ENCODE measurements at regions not wholly inside any gene's neighbourhood (a gene's known extent, or its start where the extent isn't known, plus 50 kb on each side); places are given as distances from the start of the nearest gene placed in this dataset.

DNA sequence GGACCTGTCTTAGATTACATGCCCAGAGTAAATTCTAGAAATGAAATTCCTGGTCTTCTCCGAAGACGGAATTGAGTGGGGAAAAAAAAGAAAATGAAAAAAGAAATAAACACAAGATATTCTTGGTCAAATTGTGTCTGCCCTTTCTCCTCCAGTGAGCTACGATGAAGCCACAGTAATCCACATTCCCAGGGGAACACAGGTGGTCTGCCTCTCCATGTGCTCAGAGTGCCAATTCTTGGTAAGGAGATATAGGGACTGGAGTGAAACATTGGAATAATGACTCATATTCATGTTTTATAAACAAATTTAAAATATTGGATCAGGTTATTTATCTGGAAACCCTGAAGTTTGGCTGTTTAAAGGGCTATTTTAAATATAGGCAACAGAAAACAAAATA lies 54.2 kb upstream of the MGST2 start:
- TF ChIP-seq NFIC (IDR thresholded peaks at IDR 0.05) (no peak), ZBTB7A (IDR thresholded peaks at IDR 0.05; ENCODE audit: low read depth) (no peak), EGR1 (IDR thresholded peaks at IDR 0.05) (no peak), USF1 (IDR thresholded peaks at IDR 0.05) (no peak), CREB1 (IDR thresholded peaks at IDR 0.05; ENCODE audit: low read depth) (no peak), RAD21 (IDR thresholded peaks at IDR 0.05; ENCODE audit: low read depth) (no peak), TCF12 (IDR thresholded peaks at IDR 0.05; ENCODE audit: low read depth) (no peak), FOXM1 (IDR thresholded peaks at IDR 0.05; ENCODE audit: borderline replicate concordance, low read depth) (no peak)
- TF ChIP-seq, protein P1, sequence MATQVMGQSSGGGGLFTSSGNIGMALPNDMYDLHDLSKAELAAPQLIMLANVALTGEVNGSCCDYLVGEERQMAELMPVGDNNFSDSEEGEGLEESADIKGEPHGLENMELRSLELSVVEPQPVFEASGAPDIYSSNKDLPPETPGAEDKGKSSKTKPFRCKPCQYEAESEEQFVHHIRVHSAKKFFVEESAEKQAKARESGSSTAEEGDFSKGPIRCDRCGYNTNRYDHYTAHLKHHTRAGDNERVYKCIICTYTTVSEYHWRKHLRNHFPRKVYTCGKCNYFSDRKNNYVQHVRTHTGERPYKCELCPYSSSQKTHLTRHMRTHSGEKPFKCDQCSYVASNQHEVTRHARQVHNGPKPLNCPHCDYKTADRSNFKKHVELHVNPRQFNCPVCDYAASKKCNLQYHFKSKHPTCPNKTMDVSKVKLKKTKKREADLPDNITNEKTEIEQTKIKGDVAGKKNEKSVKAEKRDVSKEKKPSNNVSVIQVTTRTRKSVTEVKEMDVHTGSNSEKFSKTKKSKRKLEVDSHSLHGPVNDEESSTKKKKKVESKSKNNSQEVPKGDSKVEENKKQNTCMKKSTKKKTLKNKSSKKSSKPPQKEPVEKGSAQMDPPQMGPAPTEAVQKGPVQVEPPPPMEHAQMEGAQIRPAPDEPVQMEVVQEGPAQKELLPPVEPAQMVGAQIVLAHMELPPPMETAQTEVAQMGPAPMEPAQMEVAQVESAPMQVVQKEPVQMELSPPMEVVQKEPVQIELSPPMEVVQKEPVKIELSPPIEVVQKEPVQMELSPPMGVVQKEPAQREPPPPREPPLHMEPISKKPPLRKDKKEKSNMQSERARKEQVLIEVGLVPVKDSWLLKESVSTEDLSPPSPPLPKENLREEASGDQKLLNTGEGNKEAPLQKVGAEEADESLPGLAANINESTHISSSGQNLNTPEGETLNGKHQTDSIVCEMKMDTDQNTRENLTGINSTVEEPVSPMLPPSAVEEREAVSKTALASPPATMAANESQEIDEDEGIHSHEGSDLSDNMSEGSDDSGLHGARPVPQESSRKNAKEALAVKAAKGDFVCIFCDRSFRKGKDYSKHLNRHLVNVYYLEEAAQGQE (IDR thresholded peaks at IDR 0.05; ENCODE audit: low read depth): no peak

DNA sequence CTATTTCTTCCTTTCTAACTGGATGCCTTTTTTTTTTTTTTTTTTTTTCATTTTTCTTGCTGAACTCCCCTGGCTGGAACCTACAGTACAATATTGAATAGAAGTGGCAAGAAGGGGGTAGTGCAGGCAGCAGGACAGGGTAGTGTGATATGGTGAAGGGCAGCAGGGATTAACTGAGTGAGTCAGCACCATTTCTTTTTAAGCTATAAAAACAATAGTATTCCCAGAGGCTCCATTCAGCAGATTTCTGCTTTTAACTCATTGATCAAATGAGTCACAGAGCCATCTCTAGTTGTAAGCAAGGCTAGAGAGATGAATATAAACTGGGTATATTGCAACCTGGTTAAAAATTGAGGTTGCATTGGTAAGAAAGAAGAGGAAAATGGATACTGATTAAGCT lies 53.6 kb upstream of the SETD7 start:
- TF ChIP-seq TAF1 (IDR thresholded peaks at IDR 0.05; ENCODE audit: low read depth): no peak
- no peak for TF ChIP-seq FOXM1 (IDR thresholded peaks at IDR 0.05; ENCODE audit: borderline replicate concordance, low read depth)
- no peak for TF ChIP-seq TEAD4 (IDR thresholded peaks at IDR 0.05)

- TF ChIP-seq YY1 (IDR thresholded peaks at IDR 0.05; ENCODE audit: low read depth) (no peak), ZBTB7A (IDR thresholded peaks at IDR 0.05; ENCODE audit: low read depth) (no peak), CEBPB (IDR thresholded peaks at IDR 0.05) (peak; percentile 72)
These were observed 51.6 kb upstream of the SETD7 start for GRCh38 chr4:139607502-139608060.

- no peak for TF ChIP-seq EP300 (IDR thresholded peaks at IDR 0.05; ENCODE audit: borderline replicate concordance)
- no peak for TF ChIP-seq EGR1 (IDR thresholded peaks at IDR 0.05)
- TF ChIP-seq ZBTB7A (IDR thresholded peaks at IDR 0.05; ENCODE audit: low read depth): no peak
- no peak for TF ChIP-seq TEAD4 (IDR thresholded peaks at IDR 0.05)
- no peak for TF ChIP-seq CREB1 (IDR thresholded peaks at IDR 0.05; ENCODE audit: low read depth)
- TF ChIP-seq CEBPB (IDR thresholded peaks at IDR 0.05): no peak
- TF ChIP-seq YY1 (IDR thresholded peaks at IDR 0.05; ENCODE audit: low read depth): no peak
- TF ChIP-seq, protein P1 (IDR thresholded peaks at IDR 0.05; ENCODE audit: low read depth): no peak
- TF ChIP-seq, protein P2, sequence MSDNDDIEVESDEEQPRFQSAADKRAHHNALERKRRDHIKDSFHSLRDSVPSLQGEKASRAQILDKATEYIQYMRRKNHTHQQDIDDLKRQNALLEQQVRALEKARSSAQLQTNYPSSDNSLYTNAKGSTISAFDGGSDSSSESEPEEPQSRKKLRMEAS (IDR thresholded peaks at IDR 0.05): no peak
- no peak for TF ChIP-seq FOXM1 (IDR thresholded peaks at IDR 0.05; ENCODE audit: borderline replicate concordance, low read depth)
- TF ChIP-seq RAD21 (IDR thresholded peaks at IDR 0.05; ENCODE audit: low read depth): no peak
- TF ChIP-seq USF1 (IDR thresholded peaks at IDR 0.05): no peak
- TF ChIP-seq TCF12 (IDR thresholded peaks at IDR 0.05; ENCODE audit: low read depth): no peak
- TF ChIP-seq NFIC (IDR thresholded peaks at IDR 0.05): no peak
These were observed 50.8 kb upstream of the SETD7 start for GRCh38 chr4:139606579-139607501.

- TF ChIP-seq CREB1 (IDR thresholded peaks at IDR 0.05; ENCODE audit: low read depth) (no peak), ZBTB7A (IDR thresholded peaks at IDR 0.05; ENCODE audit: low read depth) (no peak), TEAD4 (IDR thresholded peaks at IDR 0.05) (no peak)
These were observed 50.1 kb upstream of the SETD7 start for GRCh38 chr4:139606103-139606502.
